ENCODE measurements at regions not wholly inside any gene's neighbourhood (a gene's known extent, or its start where the extent isn't known, plus 50 kb on each side); places are given as distances from the start of the nearest gene placed in this dataset.

DNA sequence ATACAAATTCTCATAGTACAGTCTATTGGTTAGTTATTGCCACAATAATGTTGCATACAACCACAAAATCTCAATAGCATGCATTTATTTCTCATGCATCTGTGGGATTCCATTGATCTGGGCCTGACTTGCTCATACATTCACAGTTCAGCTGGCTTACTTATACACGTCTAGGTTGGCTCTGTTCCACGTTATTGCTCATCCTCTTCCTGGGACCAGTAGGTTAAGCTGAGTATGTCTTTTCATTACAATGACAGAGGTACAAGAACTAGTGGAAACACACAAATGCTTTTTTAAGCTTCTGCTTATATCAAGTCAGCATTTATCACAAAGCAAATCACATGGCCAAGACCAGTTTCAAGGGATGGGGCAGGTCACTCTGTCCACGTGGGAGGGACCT, 485.3 kb upstream of the BTBD3 start:
- Mint-ChIP-seq H3K27ac (no peak overlapping the region), H3K4me1 (ENCODE audit: low read depth) (no peaks in the 10 kb centered on the region), H3K27me3 (no peaks in the 10 kb centered on the region), H3K36me3 (ENCODE audit: low read depth) (no peaks in the 10 kb centered on the region), H3K4me3 (no peak overlapping the region), H3K9me3 (peaks cover 22% of the 10 kb centered on the region)
- DNase-seq = no peak

DNA sequence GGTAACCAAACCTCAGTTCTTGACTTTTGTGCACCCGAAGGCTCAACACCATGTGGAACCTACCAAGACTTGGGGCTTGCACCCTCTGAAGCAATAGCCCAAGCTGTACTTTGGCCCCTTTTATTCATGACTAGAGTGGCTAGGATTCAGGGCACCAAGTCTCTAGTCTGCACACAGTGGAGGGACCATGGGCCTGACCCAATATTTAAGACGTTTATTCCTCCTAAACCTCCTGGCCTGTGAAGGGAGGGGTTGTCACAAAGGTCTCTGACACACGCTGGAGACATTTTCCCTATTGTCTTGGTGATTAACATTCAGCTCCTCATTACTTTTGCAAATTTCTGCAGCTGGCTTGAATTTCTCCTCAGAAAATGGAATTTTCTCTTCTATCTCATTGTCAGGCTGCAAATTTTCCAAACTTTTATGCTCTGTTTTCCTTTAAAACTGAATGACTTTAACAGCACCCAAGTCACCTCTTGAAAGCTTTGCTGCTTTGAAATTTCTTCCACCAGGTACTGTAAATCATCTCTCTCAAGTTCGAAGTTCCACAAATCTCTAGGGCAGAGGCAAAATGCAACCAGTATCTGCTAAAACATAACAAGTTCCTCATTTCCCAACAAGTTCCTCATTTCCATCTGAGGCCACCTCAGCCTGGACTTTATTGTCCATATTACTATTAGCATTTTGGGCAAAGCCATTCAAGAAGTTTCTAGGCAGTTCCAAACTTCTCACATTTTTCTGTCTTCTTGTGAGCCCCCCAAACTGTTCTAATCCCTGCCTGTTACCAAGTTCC, 481.4 kb upstream of the BTBD3 start:
- no peak overlapping the region for H3K4me3 Mint-ChIP-seq
- no peak overlapping the region for H3K27ac Mint-ChIP-seq
- DNase-seq = no peak
- peaks cover 25% of the 10 kb centered on the region for H3K9me3 Mint-ChIP-seq
- no peaks in the 10 kb centered on the region for H3K27me3 Mint-ChIP-seq
- no peaks in the 10 kb centered on the region for H3K36me3 Mint-ChIP-seq (ENCODE audit: low read depth)
- no peaks in the 10 kb centered on the region for H3K4me1 Mint-ChIP-seq (ENCODE audit: low read depth)

DNA sequence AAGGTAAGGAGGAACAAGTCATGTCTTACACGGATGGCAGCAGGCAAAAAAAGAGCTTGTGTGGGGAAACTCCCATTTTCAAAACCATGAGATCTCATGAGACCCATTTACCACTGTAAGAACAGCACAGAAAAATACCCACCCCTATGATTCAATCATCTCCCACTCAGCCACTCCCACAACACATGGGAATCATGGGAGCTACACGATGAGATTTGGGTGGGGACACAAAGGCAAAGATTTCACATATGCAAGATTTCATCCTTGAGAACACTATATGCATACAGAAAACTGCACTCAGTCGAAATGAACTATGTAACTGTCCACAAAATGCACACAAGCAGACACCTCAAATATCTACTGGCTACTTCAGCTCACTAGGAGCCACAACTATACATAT, 480.6 kb upstream of the BTBD3 start:
- no peaks in the 10 kb centered on the region for H3K36me3 Mint-ChIP-seq (ENCODE audit: low read depth)
- H3K4me1 Mint-ChIP-seq (ENCODE audit: low read depth) = no peaks in the 10 kb centered on the region
- H3K27ac Mint-ChIP-seq = no peak overlapping the region
- peaks cover 25% of the 10 kb centered on the region for H3K9me3 Mint-ChIP-seq
- no peaks in the 10 kb centered on the region for H3K27me3 Mint-ChIP-seq
- no peak for DNase-seq
- H3K4me3 Mint-ChIP-seq = no peak overlapping the region

DNA sequence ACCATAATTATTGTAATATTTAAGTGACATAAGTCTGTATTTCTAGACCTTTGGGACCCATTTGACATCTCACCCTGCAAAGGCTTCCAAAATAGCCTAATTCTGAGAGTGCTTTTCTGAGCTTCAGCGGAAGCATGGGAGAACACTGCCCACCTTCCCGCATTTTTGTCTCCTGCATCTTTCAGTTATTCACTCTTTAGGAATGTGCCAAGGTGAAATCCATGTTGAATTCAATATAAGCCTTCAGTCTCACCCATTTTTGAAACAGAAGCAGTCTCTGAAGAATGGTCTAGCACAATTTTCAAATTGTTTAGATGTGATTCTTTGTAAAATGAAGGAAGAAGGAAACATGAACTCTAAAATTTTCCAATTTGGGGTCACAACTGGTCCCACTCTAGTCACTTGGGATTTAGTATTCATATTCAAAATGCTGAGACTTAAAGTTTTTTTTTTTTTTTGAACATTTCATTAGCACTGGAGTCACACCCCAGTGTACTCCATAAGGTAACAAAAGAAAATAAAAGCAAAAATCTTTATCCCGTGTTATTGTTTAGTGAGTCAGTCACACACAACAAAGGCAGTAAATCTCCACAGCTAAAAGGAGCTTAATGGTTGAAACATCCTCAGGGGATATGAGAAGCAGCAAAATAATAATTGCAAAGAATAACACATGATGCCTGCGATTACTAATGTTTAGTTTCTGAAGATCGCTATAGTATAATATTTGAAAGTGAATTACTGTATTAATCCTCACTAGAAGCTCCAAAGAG, 479.9 kb upstream of the BTBD3 start:
- Mint-ChIP-seq H3K4me1 (ENCODE audit: low read depth) (no peaks in the 10 kb centered on the region), H3K27ac (no peak overlapping the region), H3K36me3 (ENCODE audit: low read depth) (no peaks in the 10 kb centered on the region), H3K9me3 (peaks cover 26% of the 10 kb centered on the region), H3K27me3 (no peaks in the 10 kb centered on the region), H3K4me3 (no peak overlapping the region)
- DNase-seq = no peak

DNA sequence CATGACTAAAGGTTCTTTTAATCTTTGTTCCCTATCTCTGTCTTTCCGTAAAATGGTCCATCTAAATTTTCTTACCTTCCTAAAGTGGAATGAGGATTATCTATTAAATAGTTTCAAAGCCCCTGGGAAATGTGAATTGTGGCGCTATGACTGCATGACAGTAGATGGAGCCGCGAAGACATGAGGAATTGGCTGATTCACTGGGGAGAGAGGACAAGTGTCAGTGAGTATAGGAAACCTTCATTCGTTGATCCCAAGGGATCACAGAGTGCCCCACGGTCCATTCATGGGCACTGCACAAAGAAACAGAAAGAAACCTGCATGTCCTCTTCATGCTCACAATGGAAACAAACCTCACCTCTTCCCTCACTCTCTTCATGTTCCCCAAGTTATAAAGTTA, 479.3 kb upstream of the BTBD3 start:
- Mint-ChIP-seq H3K36me3 (ENCODE audit: low read depth) (no peaks in the 10 kb centered on the region), H3K4me3 (no peak overlapping the region), H3K27ac (no peak overlapping the region), H3K9me3 (peaks cover 27% of the 10 kb centered on the region), H3K4me1 (ENCODE audit: low read depth) (no peaks in the 10 kb centered on the region), H3K27me3 (no peaks in the 10 kb centered on the region)
- DNase-seq = no peak

DNA sequence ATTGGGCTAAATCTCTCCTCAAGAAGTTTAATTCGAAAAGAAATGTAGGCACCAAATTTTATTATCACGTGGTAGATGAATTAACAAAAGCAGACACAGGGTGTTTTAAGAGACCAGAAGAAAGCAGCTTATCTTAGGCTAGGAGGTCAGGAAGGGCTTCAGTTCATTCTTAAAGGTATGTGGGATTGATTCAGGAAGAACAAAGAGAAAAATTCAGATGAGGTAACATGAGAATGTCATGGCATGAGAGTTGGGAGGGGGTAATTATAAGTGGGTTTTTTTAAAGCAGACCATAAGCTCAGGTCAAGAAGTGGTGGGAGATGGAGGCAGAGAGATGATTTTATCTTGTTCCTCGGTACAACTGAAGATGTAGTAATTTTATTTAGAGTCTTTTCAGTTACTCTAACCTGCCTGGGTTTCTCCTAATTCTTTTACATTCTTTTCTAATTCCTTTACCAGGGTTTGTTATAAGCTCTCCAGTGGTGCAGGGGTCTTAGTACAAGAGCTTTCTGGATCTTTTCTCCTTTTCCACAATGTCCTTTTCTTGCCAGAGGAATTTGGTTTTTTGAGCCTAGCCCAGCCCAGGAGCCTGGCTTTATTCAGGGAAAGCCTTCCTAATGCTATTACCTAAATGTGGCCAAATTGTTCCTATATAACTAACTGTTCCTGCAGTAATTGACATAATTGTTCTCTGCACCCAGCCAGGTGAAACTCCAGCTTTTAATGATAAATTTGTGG, 474.1 kb upstream of the BTBD3 start:
- Mint-ChIP-seq H3K36me3 (ENCODE audit: low read depth) (no peaks in the 10 kb centered on the region), H3K4me3 (no peak overlapping the region), H3K4me1 (ENCODE audit: low read depth) (no peaks in the 10 kb centered on the region), H3K27me3 (no peaks in the 10 kb centered on the region), H3K9me3 (peaks cover 1% of the 10 kb centered on the region), H3K27ac (no peak overlapping the region)
- DNase-seq = no peak

DNA sequence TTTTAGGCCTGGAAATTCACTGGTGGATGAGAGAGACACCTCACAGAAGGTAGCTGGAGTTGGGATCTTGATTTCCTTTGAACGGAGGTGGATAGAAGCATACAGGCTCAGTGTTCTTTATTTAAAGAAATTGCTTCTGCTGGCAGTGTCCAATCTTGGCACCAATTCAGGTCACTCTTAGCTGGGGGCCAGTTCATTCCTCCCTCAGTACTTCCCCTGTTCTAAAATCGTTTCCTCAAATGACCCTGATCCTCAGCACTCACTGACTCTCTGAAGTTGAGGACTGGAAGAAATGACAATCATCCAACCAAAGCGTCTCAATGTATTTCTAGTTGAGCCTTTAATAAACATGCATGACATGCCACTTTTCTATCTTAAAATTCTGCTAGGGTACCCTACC, 472.5 kb upstream of the BTBD3 start:
- Mint-ChIP-seq H3K27me3 (no peaks in the 10 kb centered on the region), H3K4me1 (ENCODE audit: low read depth) (no peaks in the 10 kb centered on the region), H3K27ac (no peak overlapping the region), H3K9me3 (peaks cover 6% of the 10 kb centered on the region), H3K36me3 (ENCODE audit: low read depth) (no peaks in the 10 kb centered on the region), H3K4me3 (no peak overlapping the region)
- no peak for DNase-seq

DNA sequence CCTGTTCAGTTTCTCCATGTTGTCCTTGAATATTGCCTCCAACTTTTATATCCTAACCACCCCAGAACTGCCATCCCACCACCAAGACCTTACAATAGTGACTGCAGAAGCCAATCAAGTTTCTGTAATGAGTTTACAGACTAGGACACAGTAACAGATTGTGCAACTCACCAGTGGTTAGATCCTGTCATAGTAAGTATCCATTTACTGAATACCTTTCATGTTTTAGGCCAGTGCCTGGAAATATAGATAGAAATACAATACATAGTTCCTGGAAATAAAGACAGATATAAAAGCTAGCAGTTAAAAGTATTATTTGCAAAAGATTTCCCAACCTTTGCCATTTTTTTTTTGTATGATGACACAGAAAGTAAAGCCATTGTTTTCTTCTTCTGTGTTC, 471.8 kb upstream of the BTBD3 start:
- H3K27me3 Mint-ChIP-seq = no peaks in the 10 kb centered on the region
- no peaks in the 10 kb centered on the region for H3K36me3 Mint-ChIP-seq (ENCODE audit: low read depth)
- no peak overlapping the region for H3K4me3 Mint-ChIP-seq
- H3K4me1 Mint-ChIP-seq (ENCODE audit: low read depth) = no peaks in the 10 kb centered on the region
- peaks cover 8% of the 10 kb centered on the region for H3K9me3 Mint-ChIP-seq
- no peak for DNase-seq
- H3K27ac Mint-ChIP-seq = no peak overlapping the region

DNA sequence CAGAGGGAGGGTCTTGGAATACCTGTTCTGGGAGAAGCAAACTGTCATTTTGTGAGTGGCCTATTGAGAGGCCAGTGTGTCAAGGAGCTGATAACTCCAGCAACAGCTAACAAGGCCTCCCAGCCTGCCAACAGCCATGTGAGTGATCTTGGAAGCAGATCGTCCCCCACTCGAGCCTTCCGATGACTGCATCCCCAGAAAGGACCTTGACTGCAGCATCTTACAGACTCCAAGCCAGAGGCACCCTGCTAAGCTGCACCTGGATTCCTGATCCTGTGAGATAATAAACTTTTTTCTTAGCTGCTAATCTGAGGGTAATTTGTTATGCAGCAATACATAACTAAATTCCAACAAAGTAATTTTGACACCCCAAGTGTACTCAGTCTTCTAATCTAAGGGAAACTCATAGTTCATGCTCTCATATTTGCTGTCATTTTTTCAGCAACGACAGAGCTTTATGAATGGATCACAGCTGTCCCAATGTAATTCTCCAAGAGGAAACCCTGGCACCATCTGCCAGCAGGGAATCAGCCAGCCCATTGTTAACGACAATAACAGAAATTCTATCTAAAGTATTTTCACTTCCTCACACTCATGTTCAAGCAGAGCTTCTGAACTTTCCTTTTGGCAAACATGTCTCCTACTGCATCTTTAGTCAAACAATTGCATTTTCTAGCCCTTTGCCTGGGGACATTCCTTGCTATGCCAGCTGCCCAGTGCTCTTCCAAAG, 470.2 kb upstream of the BTBD3 start:
- no peak overlapping the region for H3K4me3 Mint-ChIP-seq
- H3K9me3 Mint-ChIP-seq = peaks cover 11% of the 10 kb centered on the region
- no peak overlapping the region for H3K27ac Mint-ChIP-seq
- H3K36me3 Mint-ChIP-seq (ENCODE audit: low read depth) = no peaks in the 10 kb centered on the region
- no peaks in the 10 kb centered on the region for H3K4me1 Mint-ChIP-seq (ENCODE audit: low read depth)
- DNase-seq = no peak
- H3K27me3 Mint-ChIP-seq = no peaks in the 10 kb centered on the region

DNA sequence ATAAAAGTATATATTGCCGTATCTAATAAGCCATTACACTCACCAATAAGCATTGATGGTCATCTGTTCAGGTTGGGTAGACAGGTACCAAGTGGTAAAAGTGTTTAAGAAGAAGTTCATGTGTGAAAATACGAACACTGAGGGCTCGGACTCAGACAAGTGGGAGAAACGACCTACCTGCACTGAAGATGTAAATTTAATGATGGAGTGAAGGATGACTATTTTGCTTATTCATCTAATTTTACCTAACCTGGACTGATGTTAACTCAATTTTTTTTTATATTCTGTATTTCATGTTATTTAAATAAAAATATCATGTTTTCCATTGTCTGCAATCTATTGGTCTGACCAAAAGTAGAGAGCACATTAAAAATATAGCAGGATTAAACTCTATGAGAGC, 469.1 kb upstream of the BTBD3 start:
- no peaks in the 10 kb centered on the region for H3K36me3 Mint-ChIP-seq (ENCODE audit: low read depth)
- H3K4me1 Mint-ChIP-seq (ENCODE audit: low read depth) = no peaks in the 10 kb centered on the region
- DNase-seq = no peak
- no peaks in the 10 kb centered on the region for H3K27me3 Mint-ChIP-seq
- no peak overlapping the region for H3K27ac Mint-ChIP-seq
- no peak overlapping the region for H3K4me3 Mint-ChIP-seq
- H3K9me3 Mint-ChIP-seq = peaks cover 13% of the 10 kb centered on the region

DNA sequence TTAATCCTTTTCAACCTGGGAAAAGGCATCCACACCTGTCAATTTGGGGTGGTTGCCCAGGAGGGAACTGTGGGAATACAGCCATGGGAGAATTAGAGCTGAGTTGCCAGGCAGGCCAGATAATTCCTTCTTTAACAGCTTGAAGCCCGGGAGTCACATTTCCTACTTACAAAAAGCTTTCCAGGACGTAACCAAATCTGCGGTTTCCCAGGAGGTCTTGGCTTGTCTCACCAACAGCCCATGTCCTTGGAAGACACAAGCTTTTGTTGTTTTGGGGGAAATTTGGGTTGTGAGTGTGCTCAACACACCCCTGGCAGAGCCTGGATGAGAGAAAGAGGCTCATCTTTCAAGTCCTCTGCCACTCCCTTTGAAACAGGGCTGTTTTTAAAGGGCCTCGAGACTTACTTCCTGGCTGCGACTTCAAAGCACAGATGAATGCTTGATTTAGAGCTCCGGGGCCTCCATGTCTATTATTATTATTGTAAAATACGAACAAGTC, 465.9 kb upstream of the BTBD3 start:
- Mint-ChIP-seq H3K36me3 (ENCODE audit: low read depth) (no peaks in the 10 kb centered on the region), H3K9me3 (peaks cover 13% of the 10 kb centered on the region), H3K4me1 (ENCODE audit: low read depth) (no peaks in the 10 kb centered on the region), H3K27ac (no peak overlapping the region), H3K27me3 (no peaks in the 10 kb centered on the region), H3K4me3 (no peak overlapping the region)
- DNase-seq = no peak

DNA sequence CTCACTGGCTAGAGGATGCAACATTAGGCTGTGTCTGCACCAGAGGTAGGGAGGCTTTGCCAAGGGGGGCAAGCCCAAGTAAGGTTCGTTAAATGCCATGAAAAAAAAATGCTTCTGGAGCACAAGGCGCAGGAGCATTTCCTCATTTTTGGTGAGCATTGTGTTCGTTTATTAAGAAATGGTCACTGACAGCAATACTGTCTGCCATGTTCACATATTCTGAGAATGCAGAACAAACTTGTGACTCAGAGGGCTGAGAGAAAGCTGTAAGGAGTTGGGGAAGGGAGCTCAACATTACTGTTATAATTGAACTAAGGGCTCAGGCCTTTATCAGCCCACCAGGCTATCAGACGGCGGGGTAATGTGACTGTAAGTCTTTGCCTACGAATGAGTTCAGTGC, 465.4 kb upstream of the BTBD3 start:
- Mint-ChIP-seq H3K27me3 (no peaks in the 10 kb centered on the region), H3K4me3 (no peak overlapping the region)

DNA sequence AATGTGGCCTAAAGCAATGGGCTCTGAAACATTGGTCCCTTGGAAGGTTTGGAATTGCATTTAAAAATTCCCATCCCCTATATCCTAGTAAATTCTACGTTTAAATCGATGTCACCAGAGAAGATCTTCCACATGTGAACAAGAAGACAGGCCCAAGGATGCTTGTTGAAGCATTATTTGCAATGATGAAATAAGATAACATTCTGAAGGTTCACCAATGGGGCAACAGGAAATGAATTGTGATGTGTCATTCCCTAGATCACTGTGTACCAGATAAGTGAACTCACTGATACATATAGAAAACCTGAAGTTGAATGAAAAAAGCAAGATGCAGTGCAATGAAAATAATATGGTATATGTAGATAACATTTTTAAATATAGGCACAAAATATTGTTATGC, 464.3 kb upstream of the BTBD3 start:
- Mint-ChIP-seq H3K27me3 (no peaks in the 10 kb centered on the region), H3K4me3 (no peak overlapping the region), H3K9me3 (peaks cover 13% of the 10 kb centered on the region), H3K36me3 (ENCODE audit: low read depth) (no peaks in the 10 kb centered on the region), H3K27ac (no peak overlapping the region), H3K4me1 (ENCODE audit: low read depth) (no peaks in the 10 kb centered on the region)
- no peak for DNase-seq

More for the DNA sequence above, 465.4 kb upstream of the BTBD3 start:
- no peaks in the 10 kb centered on the region for H3K36me3 Mint-ChIP-seq (ENCODE audit: low read depth)
- no peak overlapping the region for H3K27ac Mint-ChIP-seq
- DNase-seq = no peak
- peaks cover 13% of the 10 kb centered on the region for H3K9me3 Mint-ChIP-seq
- H3K4me1 Mint-ChIP-seq (ENCODE audit: low read depth) = no peaks in the 10 kb centered on the region
